HCT116 (cell line): ENCODE measurements at regions not wholly inside any gene's neighbourhood (a gene's known extent, or its start where the extent isn't known, plus 50 kb on each side); places are given as distances from the start of the nearest gene placed in this dataset.

Source experiments
- ATAC-seq: fragments of 200-7000 bp; cut with Tn5 transposase; 2 replicates; pipeline ENCODE4 v1.9.1; 2020; ENCODE audit warnings: mild to moderate bottlenecking, moderate library complexity
- BruUV-seq: library from RNA; stranded (reverse); fragments of 400-500 nt; replicated peaks from 2 replicates; lab custom pipeline; 2021; lab: Mats Ljungman, UMichigan
- CTCF ChIA-PET: fragments of 300-600 bp; sonication (Branson Sonifier 250); formaldehyde crosslinking; loops from one replicate; lab custom pipeline; 2021; ENCODE audit warnings: antibody characterized with exemption; lab: Charles Lee
- POLR2A ChIA-PET: fragments of 300-600, 350-600 bp; sonication (Branson Sonifier 250); formaldehyde crosslinking; loops from one replicate; lab custom pipeline; 2021; ENCODE audit warnings: antibody characterized with exemption; lab: Charles Lee
- RAD21 ChIA-PET, 2 experiments: fragments of 300-600 bp; sonication (Branson Sonifier 250); formaldehyde crosslinking; loops; one replicate each; lab custom pipeline; 2023; ENCODE audit warnings: low total read pairs in 2 of 2; ENCODE audit not compliant: uncharacterized antibody in 2 of 2, unreplicated experiment in 2 of 2, low non-redundant PET in 1 of 2; lab: Charles Lee
- DNase-seq: peaks from one replicate; pipeline ENCODE4 v3.0.0-alpha.2; 2010; ENCODE audit warnings: low read depth, low spot score
- H2AFZ ChIP-seq: fragments of 200-600 bp; shearing (Covaris generic), sonication (generic); 2 replicates; pipeline ENCODE4 v1.6.1; 2017; ENCODE audit warnings: low read depth, mixed run types, mixed read lengths, antibody characterized with exemption, low read length; ENCODE audit not compliant: poor library complexity, severe bottlenecking
- H3K27ac ChIP-seq: 2 replicates; pipeline ENCODE4 v1.5.1; 2012; ENCODE audit warnings: low read depth, low read length
- H3K27me3 ChIP-seq: fragments of 200-600 bp; sonication (generic); 2 replicates; pipeline ENCODE4 v1.6.1; 2016; ENCODE audit warnings: mixed run types, low read length, mixed read lengths; ENCODE audit not compliant: insufficient read depth
- H3K36me3 ChIP-seq, 2 experiments: fragments of 200-500 bp in 1 of 2; fragments of 200-600 bp in 1 of 2; sonication (Bioruptor generic) in 1 of 2; sonication (generic) in 1 of 2; 2 replicates each; pipeline versions ENCODE4 v1.5.1 to v1.6.1; 2014 to 2016; ENCODE audit warnings: low read length in 2 of 2, inconsistent platforms in 1 of 2, mixed read lengths in 1 of 2, mixed run types in 1 of 2; ENCODE audit not compliant: insufficient read depth in 2 of 2, control insufficient read depth in 1 of 2
- H3K4me1 ChIP-seq, 2 experiments: fragments of 200-600 bp in 1 of 2; sonication (generic) in 1 of 2; 2 replicates each; pipeline versions ENCODE4 v1.5.1 to v1.6.1; 2012 to 2017; ENCODE audit warnings: low read length in 2 of 2, inconsistent platforms in 1 of 2, mild to moderate bottlenecking in 1 of 2, mixed read lengths in 1 of 2, mixed run types in 1 of 2, moderate library complexity in 1 of 2; ENCODE audit not compliant: insufficient read depth in 2 of 2, control insufficient read depth in 1 of 2
- H3K4me2 ChIP-seq: fragments of 200-600 bp; sonication (generic); 2 replicates; pipeline ENCODE4 v1.6.1; 2017; ENCODE audit warnings: mixed run types, low read length, mixed read lengths
- H3K4me3 ChIP-seq, 2 experiments: fragments of 200-600 bp in 1 of 2; sonication (generic) in 1 of 2; replicated peaks in 1 of 2; 2 replicates each; pipeline ENCODE4 v1.5.1; 2011 to 2016; ENCODE audit warnings: low read length in 2 of 2, control low read depth in 1 of 2, low read depth in 1 of 2, mild to moderate bottlenecking in 1 of 2, mixed read lengths in 1 of 2, mixed run types in 1 of 2
- H3K79me2 ChIP-seq: fragments of 200-600 bp; sonication (generic); 2 replicates; pipeline ENCODE4 v1.6.1; 2017; ENCODE audit warnings: mild to moderate bottlenecking, mixed run types, low read length, moderate library complexity, mixed read lengths; ENCODE audit not compliant: insufficient read depth
- H3K9ac ChIP-seq: fragments of 200-600 bp; sonication (generic); 2 replicates; pipeline ENCODE4 v1.6.1; 2016; ENCODE audit warnings: low read length, mixed read lengths
- H3K9me2 ChIP-seq: fragments of 200-600 bp; sonication (generic), shearing (Covaris generic); 2 replicates; pipeline ENCODE4 v1.6.1; 2017; ENCODE audit warnings: mixed run types, mild to moderate bottlenecking, moderate library complexity; ENCODE audit not compliant: insufficient read depth
- H3K9me3 ChIP-seq, 2 experiments: fragments of 200-500 bp in 1 of 2; fragments of 200-600 bp in 1 of 2; sonication (Bioruptor generic) in 1 of 2; sonication (generic) in 1 of 2; 2 replicates each; pipeline ENCODE4 v1.6.1; 2014 to 2017; ENCODE audit warnings: low read length in 2 of 2, mixed read lengths in 2 of 2, inconsistent platforms in 1 of 2, low read depth in 1 of 2, mild to moderate bottlenecking in 1 of 2, mixed run types in 1 of 2, moderate library complexity in 1 of 2; ENCODE audit not compliant: control insufficient read depth in 1 of 2, insufficient read depth in 1 of 2
- H4K20me1 ChIP-seq: fragments of 200-600 bp; sonication (generic), shearing (Covaris generic); 2 replicates; pipeline ENCODE4 v1.6.1; 2017; ENCODE audit warnings: mixed run types, mild to moderate bottlenecking, moderate library complexity; ENCODE audit not compliant: insufficient read depth
- ATF3 ChIP-seq: IDR thresholded peaks from 2 replicates; pipeline ENCODE4 v1.6.1; 2012
- CEBPB ChIP-seq: IDR thresholded peaks from 2 replicates; pipeline ENCODE4 v1.6.1; 2012; ENCODE audit warnings: low read depth
- CTCF ChIP-seq, 3 experiments: fragments of 200-600 bp in 1 of 3; sonication (generic) in 1 of 3; IDR thresholded peaks in 2 of 3; conservative IDR thresholded peaks in 1 of 3; 2 replicates each; pipeline ENCODE4 v1.5.1; 2012 to 2017; ENCODE audit warnings: low read depth in 2 of 3, low read length in 2 of 3, antibody characterized with exemption in 1 of 3, borderline replicate concordance in 1 of 3, control low read depth in 1 of 3, mild to moderate bottlenecking in 1 of 3, mixed read lengths in 1 of 3, mixed run types in 1 of 3, moderate library complexity in 1 of 3; ENCODE audit not compliant: insufficient read depth in 1 of 3
- EGR1 ChIP-seq: IDR thresholded peaks from 2 replicates; pipeline ENCODE4 v1.6.1; 2012; ENCODE audit warnings: low read depth
- ELF1 ChIP-seq: IDR thresholded peaks from 2 replicates; pipeline ENCODE4 v1.6.1; 2012; ENCODE audit warnings: low read depth, borderline replicate concordance
- EZH2 ChIP-seq: fragments of 200-600 bp; sonication (generic); IDR thresholded peaks from 2 replicates; pipeline ENCODE4 v1.6.1; 2017; ENCODE audit warnings: antibody characterized with exemption, mixed run types
- EZH2phosphoT487 ChIP-seq: fragments of 200-600 bp; IDR thresholded peaks from 2 replicates; pipeline ENCODE4 v1.6.1; 2018; ENCODE audit warnings: antibody characterized with exemption, borderline replicate concordance
- FOSL1 ChIP-seq: IDR thresholded peaks from 2 replicates; pipeline ENCODE4 v1.6.1; 2012; ENCODE audit warnings: low read depth
- JUND ChIP-seq: IDR thresholded peaks from 2 replicates; pipeline ENCODE4 v1.6.1; 2012
- MAX ChIP-seq: IDR thresholded peaks from 2 replicates; pipeline ENCODE4 v1.6.1; 2012
- RAD21 ChIP-seq: IDR thresholded peaks from 2 replicates; pipeline ENCODE4 v1.6.1; 2012; ENCODE audit warnings: low read depth, mild to moderate bottlenecking
- SIN3A ChIP-seq: IDR thresholded peaks from 2 replicates; pipeline ENCODE4 v1.6.1; 2012; ENCODE audit warnings: low read depth
- SP1 ChIP-seq: IDR thresholded peaks from 2 replicates; pipeline ENCODE4 v1.6.1; 2012; ENCODE audit warnings: low read depth
- SRF ChIP-seq: IDR thresholded peaks from 2 replicates; pipeline ENCODE4 v1.6.1; 2012; ENCODE audit warnings: low read depth
- ZBTB33 ChIP-seq: IDR thresholded peaks from 2 replicates; pipeline ENCODE4 v1.6.1; 2011; ENCODE audit warnings: mild to moderate bottlenecking, low read length, moderate library complexity; ENCODE audit not compliant: insufficient replicate concordance; ENCODE audit errors: extremely low read depth
- ZFX ChIP-seq: fragments of 450-650 bp; IDR thresholded peaks from 2 replicates; pipeline ENCODE4 v1.6.1; 2017
- ZNF274 ChIP-seq: fragments of 200-500 bp; sonication (Bioruptor generic); IDR thresholded peaks from 2 replicates; pipeline ENCODE4 v1.6.1; 2014; ENCODE audit warnings: mild to moderate bottlenecking, low read depth, low read length, inconsistent platforms
- intact Hi-C: fragments of 100-400 bp; cut with micrococcal nuclease; formaldehyde crosslinking; loops from 2 replicates; pipeline ENCODE4 v1.10.0; 2022

- BruUV-seq: no TSS peak
- Histone ChIP-seq H4K20me1 (no peaks in the 10 kb centered on the region), H3K4me3 (no peak overlapping the region), H3K79me2 (no peaks in the 10 kb centered on the region), H3K9ac (no peak overlapping the region), H3K4me2 (no peak overlapping the region), H3K9me2 (no peaks in the 10 kb centered on the region), H3K27me3 (no peaks in the 10 kb centered on the region), H2AFZ (no peak overlapping the region), H3K27ac (no peak overlapping the region), H3K36me3 (no peaks in the 10 kb centered on the region), H3K4me1 (no peaks in the 10 kb centered on the region), H3K9me3 (peaks cover 4 to 6% of the 10 kb centered on the region in 2 experiments; a peak in 1 of 4 replicates)
- RAD21 ChIA-PET: no interaction called here
- TF ChIP-seq ZNF274 (no peak), MAX (no peak), FOSL1 (no peak), EGR1 (no peak), CTCF (IDR thresholded peaks at IDR 0.05 in 2 of 3, conservative IDR thresholded peaks at IDR 0.05 in 1 of 3; ENCODE audit: borderline replicate concordance in 1 of 3, insufficient read depth in 1 of 3, low read depth in 2 of 3, low read length in 2 of 3) (no peak), ZFX (no peak), ELF1 (no peak), SP1 (no peak), ATF3 (no peak), ZBTB33 (no peak), CEBPB (no peak), JUND (no peak), RAD21 (no peak), SIN3A (no peak), EZH2 (no peak), EZH2phosphoT487 (no peak), SRF (no peak)
- ATAC-seq (no peak), DNase-seq (no peak)
- POLR2A ChIA-PET: no interaction called here
- intact Hi-C loops: no loop called here
- CTCF ChIA-PET: no interaction called here
Observed at GRCh38 chr16:87007907-87008306, 309.3 kb downstream of the C16orf95 start.
